DOHH2 (cell line): ENCODE measurements at regions not wholly inside any gene's neighbourhood (a gene's known extent, or its start where the extent isn't known, plus 50 kb on each side); places are given as distances from the start of the nearest gene placed in this dataset.

Experiments used
- EZH2phosphoT487 ChIP-seq: fragments of 200-600 bp; sonication (generic); IDR thresholded peaks from 2 replicates; pipeline ENCODE4 v1.6.1; 2017; ENCODE audit warnings: borderline replicate concordance, mild to moderate bottlenecking, antibody characterized with exemption, low read length, moderate library complexity, mixed read lengths
- TF ChIP-seq, protein P1 (sequence below): fragments of 200-600 bp; sonication (generic); IDR thresholded peaks from one replicate; pipeline ENCODE4 v1.5.1; 2014; ENCODE audit warnings: antibody characterized with exemption, mild to moderate bottlenecking, low read depth, low read length; ENCODE audit not compliant: poor library complexity, severe bottlenecking

DNA sequence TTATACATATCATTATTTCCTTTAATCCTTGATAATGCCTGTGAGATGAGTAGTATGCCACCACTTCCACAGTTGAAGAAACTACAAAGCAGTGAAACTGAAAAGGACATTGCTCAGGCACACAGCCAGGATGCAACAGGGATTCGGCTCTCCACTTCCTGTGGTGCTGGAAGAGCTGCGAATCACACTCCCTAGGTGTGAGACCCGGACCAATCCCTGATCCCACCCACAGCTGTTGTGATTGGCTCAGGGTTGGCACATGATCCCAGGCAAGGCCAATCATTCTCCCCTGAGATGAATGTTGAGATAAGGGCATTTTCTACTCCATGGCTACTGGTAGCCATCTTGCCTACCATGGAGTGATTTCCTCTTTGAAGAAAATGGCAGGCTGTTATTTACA, 218.2 kb downstream of the TMEM114 start:
- TF ChIP-seq, protein P1, sequence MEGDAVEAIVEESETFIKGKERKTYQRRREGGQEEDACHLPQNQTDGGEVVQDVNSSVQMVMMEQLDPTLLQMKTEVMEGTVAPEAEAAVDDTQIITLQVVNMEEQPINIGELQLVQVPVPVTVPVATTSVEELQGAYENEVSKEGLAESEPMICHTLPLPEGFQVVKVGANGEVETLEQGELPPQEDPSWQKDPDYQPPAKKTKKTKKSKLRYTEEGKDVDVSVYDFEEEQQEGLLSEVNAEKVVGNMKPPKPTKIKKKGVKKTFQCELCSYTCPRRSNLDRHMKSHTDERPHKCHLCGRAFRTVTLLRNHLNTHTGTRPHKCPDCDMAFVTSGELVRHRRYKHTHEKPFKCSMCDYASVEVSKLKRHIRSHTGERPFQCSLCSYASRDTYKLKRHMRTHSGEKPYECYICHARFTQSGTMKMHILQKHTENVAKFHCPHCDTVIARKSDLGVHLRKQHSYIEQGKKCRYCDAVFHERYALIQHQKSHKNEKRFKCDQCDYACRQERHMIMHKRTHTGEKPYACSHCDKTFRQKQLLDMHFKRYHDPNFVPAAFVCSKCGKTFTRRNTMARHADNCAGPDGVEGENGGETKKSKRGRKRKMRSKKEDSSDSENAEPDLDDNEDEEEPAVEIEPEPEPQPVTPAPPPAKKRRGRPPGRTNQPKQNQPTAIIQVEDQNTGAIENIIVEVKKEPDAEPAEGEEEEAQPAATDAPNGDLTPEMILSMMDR: no peak
- no peak for TF ChIP-seq EZH2phosphoT487
